Right lobe of liver (tissue), 6 donors: ENCODE measurements at regions not wholly inside any gene's neighbourhood (a gene's known extent, or its start where the extent isn't known, plus 50 kb on each side); places are given as distances from the start of the nearest gene placed in this dataset.
A peak's percentile ranks its signal among the peaks of the same experiment; 100 is the strongest.

Experiments
- ATAC-seq, 4 donors: fragments of 200-7000 bp; cut with Tn5 transposase; one replicate each; pipeline ENCODE4 v1.9.1; 2020; ENCODE audit warnings: mild to moderate bottlenecking in 4 of 4, moderate library complexity in 4 of 4
- DNase-seq, 3 donors: peaks; one replicate each; pipeline ENCODE4 v3.0.0-alpha.2; 2020
- H3K27ac ChIP-seq, 3 donors: fragments of 200-600 bp; one replicate each; pipeline ENCODE4 v1.8.0; 2022
- H3K27me3 ChIP-seq, 2 donors: fragments of 200-600 bp; one replicate each; pipeline ENCODE4 v1.8.0; 2022
- H3K36me3 ChIP-seq, 4 donors: fragments of 200-600 bp; sonication (generic) in 1 of 4; one replicate each; pipeline versions ENCODE4 v1.5.1 to v1.8.0; 2017 to 2022; ENCODE audit warnings: control low read depth in 1 of 4
- H3K4me1 ChIP-seq, 4 donors: fragments of 200-600 bp; sonication (generic) in 1 of 4; one replicate each; pipeline versions ENCODE4 v1.5.1 to v1.8.0; 2017 to 2022; ENCODE audit warnings: control low read depth in 1 of 4
- H3K4me3 ChIP-seq, 3 donors: fragments of 200-600 bp; one replicate each; pipeline ENCODE4 v1.8.0; 2022
- H3K9me3 ChIP-seq, 4 donors: fragments of 200-600 bp; sonication (generic) in 1 of 4; one replicate each; pipeline versions ENCODE4 v1.5.1 to v1.8.0; 2017 to 2022; ENCODE audit warnings: control low read depth in 1 of 4
- CTCF ChIP-seq, 4 donors: fragments of 200-600 bp in 3 of 4; fragments of 450-650 bp in 1 of 4; IDR thresholded peaks; one replicate each; pipeline versions ENCODE4 v1.5.1 to v1.8.0; 2016 to 2022; ENCODE audit warnings: antibody characterized with exemption in 4 of 4, mild to moderate bottlenecking in 2 of 4
- POLR2A ChIP-seq: fragments of 450-650 bp; IDR thresholded peaks from one replicate; pipeline ENCODE4 v1.6.1; 2017; ENCODE audit warnings: antibody characterized with exemption, mild to moderate bottlenecking
- WGBS: methylation state at CpG from one replicate; pipeline ENCODE4 v1.1.6; 2018; ENCODE audit warnings: low coverage, low lambda C conversion rate; ENCODE audit not compliant: insufficient coverage; ENCODE audit errors: missing lambda C conversion rate; 5-methylcytosine and 5-hydroxymethylcytosine counted together
- intact Hi-C, 2 donors: fragments of 100-400 bp; cut with DNase I; formaldehyde crosslinking; loops; one replicate each; pipeline versions ENCODE4 v1.11.2 to v1.14.1; 2022
- donor health status: DM: no; HTN: yes; CAD: no.
- donor health status: DM: no; HTN: no; CAD: no.
- donor health status: DM: no; HTN: no; CAD: no.
- donor health status: DM: no; HTN: yes; CAD: no.
- donor health status: DM: no; HTN: yes; CAD: no.

- 54% methylated on average over 3 of the region's 3 CpGs for WGBS
- DNase-seq, result no peak
Observed at GRCh38 chrX:18002791-18003190, 141.7 kb upstream of the RAI2 start.

GRCh38 chrX:17994429-17994828 is 133.3 kb upstream of the RAI2 start:
- H3K36me3 ChIP-seq, result no peaks in the 10 kb centered on the region
- no peak for TF ChIP-seq CTCF (IDR thresholded peaks at IDR 0.05)
- no peak for TF ChIP-seq POLR2A
- intact Hi-C loops, result no loop called here
- peaks cover 0 to under 1% of the 10 kb centered on the region in 2 donors for H3K27me3 ChIP-seq
- WGBS, result 58% methylated on average over 2 of the region's 2 CpGs
- H3K4me1 ChIP-seq, result peaks cover 0 to 6% (median 0%) of the 10 kb centered on the region in 4 donors
- DNase-seq (no peak), ATAC-seq (no peak)
- H3K9me3 ChIP-seq, result no peaks in the 10 kb centered on the region
- no peak overlapping the region for H3K4me3 ChIP-seq
- no peak overlapping the region for H3K27ac ChIP-seq

More at GRCh38 chrX:18002791-18003190, 141.7 kb upstream of the RAI2 start:
- no peak overlapping the region for H3K27ac ChIP-seq
- no peak for ATAC-seq
- intact Hi-C loops, result no loop called here
- H3K36me3 ChIP-seq, result no peaks in the 10 kb centered on the region
- TF ChIP-seq CTCF (IDR thresholded peaks at IDR 0.05), result no peak
- TF ChIP-seq POLR2A, result no peak
- no peaks in the 10 kb centered on the region for H3K27me3 ChIP-seq
- H3K9me3 ChIP-seq, result no peaks in the 10 kb centered on the region
- no peak overlapping the region for H3K4me3 ChIP-seq
- H3K4me1 ChIP-seq, result no peaks in the 10 kb centered on the region

GRCh38 chrX:17993062-17993461 is 132.0 kb upstream of the RAI2 start:
- intact Hi-C loops, result no loop called here
- H3K36me3 ChIP-seq, result no peaks in the 10 kb centered on the region
- no peaks in the 10 kb centered on the region for H3K9me3 ChIP-seq
- peaks cover 0 to 6% (median 0%) of the 10 kb centered on the region in 4 donors for H3K4me1 ChIP-seq
- DNase-seq (no peak), ATAC-seq (no peak)
- H3K27ac ChIP-seq, result no peak overlapping the region
- no peak for TF ChIP-seq CTCF (IDR thresholded peaks at IDR 0.05)
- no peak for TF ChIP-seq POLR2A
- no peak overlapping the region for H3K4me3 ChIP-seq
- H3K27me3 ChIP-seq, result peaks cover 0 to 4% of the 10 kb centered on the region in 2 donors
- WGBS, result 65% methylated on average over 3 of the region's 3 CpGs

GRCh38 chrX:17990532-17990931 is 129.4 kb upstream of the RAI2 start:
- DNase-seq (peak in 2 of 3 donors; percentile 21 to 54), ATAC-seq (peak; percentile 96 to 100 (median 98))
- Histone ChIP-seq H3K27ac (no peak overlapping the region), H3K4me1 (peaks cover 0 to 6% (median 0%) of the 10 kb centered on the region in 4 donors), H3K27me3 (peaks cover 0 to 4% of the 10 kb centered on the region in 2 donors), H3K36me3 (no peaks in the 10 kb centered on the region), H3K9me3 (no peaks in the 10 kb centered on the region), H3K4me3 (no peak overlapping the region)
- no CpG with 5 or more reads among the region's 1 CpG for WGBS
- intact Hi-C loops, result no loop called here
- TF ChIP-seq POLR2A (no peak), CTCF (IDR thresholded peaks at IDR 0.05) (no peak)

GRCh38 chrX:17987783-17988182 is 126.7 kb upstream of the RAI2 start:
- TF ChIP-seq POLR2A, result no peak
- TF ChIP-seq CTCF (IDR thresholded peaks at IDR 0.05), result no peak
- Histone ChIP-seq H3K9me3 (no peaks in the 10 kb centered on the region), H3K4me3 (no peak overlapping the region), H3K27ac (no peak overlapping the region), H3K27me3 (peaks cover 0 to 4% of the 10 kb centered on the region in 2 donors), H3K4me1 (peaks cover 0 to 6% (median 0%) of the 10 kb centered on the region in 4 donors), H3K36me3 (no peaks in the 10 kb centered on the region)
- intact Hi-C loops, result no loop called here
- ATAC-seq (no peak), DNase-seq (no peak)
- 29% methylated on average over 2 of the region's 2 CpGs for WGBS
